ENCODE measurements at regions not wholly inside any gene's neighbourhood (a gene's known extent, or its start where the extent isn't known, plus 50 kb on each side); places are given as distances from the start of the nearest gene placed in this dataset.
"Not testable (repeated sequence)": the region's sequence is repeated elsewhere in the genome, so short reads cannot be mapped to it uniquely, and the experiment has no call there.

- DNase-seq = no peak
- WGBS, 2 donors = 67 to 85% methylated on average over 1 of the region's 1 CpG
- H3K27ac ChIP-seq = no peak overlapping the region
- TF ChIP-seq POLR2A (IDR thresholded peaks at IDR 0.05) = no peak
- TF ChIP-seq, protein P1, sequence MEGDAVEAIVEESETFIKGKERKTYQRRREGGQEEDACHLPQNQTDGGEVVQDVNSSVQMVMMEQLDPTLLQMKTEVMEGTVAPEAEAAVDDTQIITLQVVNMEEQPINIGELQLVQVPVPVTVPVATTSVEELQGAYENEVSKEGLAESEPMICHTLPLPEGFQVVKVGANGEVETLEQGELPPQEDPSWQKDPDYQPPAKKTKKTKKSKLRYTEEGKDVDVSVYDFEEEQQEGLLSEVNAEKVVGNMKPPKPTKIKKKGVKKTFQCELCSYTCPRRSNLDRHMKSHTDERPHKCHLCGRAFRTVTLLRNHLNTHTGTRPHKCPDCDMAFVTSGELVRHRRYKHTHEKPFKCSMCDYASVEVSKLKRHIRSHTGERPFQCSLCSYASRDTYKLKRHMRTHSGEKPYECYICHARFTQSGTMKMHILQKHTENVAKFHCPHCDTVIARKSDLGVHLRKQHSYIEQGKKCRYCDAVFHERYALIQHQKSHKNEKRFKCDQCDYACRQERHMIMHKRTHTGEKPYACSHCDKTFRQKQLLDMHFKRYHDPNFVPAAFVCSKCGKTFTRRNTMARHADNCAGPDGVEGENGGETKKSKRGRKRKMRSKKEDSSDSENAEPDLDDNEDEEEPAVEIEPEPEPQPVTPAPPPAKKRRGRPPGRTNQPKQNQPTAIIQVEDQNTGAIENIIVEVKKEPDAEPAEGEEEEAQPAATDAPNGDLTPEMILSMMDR (IDR thresholded peaks at IDR 0.05) = no peak
- intact Hi-C loops (cut with DNase I) = no loop called here
- H3K36me3 ChIP-seq = no peaks in the 10 kb centered on the region
- no peak overlapping the region for H3K4me3 ChIP-seq
- H3K9me3 ChIP-seq = no peaks in the 10 kb centered on the region
- no peaks in the 10 kb centered on the region for H3K27me3 ChIP-seq
- peaks cover 0 to 7% (median 0%) of the 10 kb centered on the region in 3 donors for H3K4me1 ChIP-seq
These were observed 66.7 kb upstream of the PPP1R12A start for GRCh38 chr12:80001562-80001961.

- intact Hi-C loops (cut with DNase I) = no loop called here
- WGBS, 2 donors = 0 to 48% methylated on average over 1 of the region's 1 CpG
- DNase-seq = no peak
- Histone ChIP-seq H3K4me3 (no peak overlapping the region), H3K4me1 (peaks cover 0 to 7% (median 0%) of the 10 kb centered on the region in 3 donors), H3K27ac (no peak overlapping the region), H3K9me3 (no peaks in the 10 kb centered on the region), H3K36me3 (no peaks in the 10 kb centered on the region), H3K27me3 (no peaks in the 10 kb centered on the region)
- TF ChIP-seq, protein P1 (IDR thresholded peaks at IDR 0.05) = no peak
- TF ChIP-seq POLR2A (IDR thresholded peaks at IDR 0.05) = no peak
These were observed 65.9 kb upstream of the PPP1R12A start for GRCh38 chr12:80000831-80001230.

GRCh38 chr12:79998554-79998953 is 63.7 kb upstream of the PPP1R12A start:
- intact Hi-C loops (cut with DNase I) = no loop called here
- H3K27ac ChIP-seq = peak overlapping the region in 3 of 4 donors; percentile 2 to 42 (median 14)
- no peaks in the 10 kb centered on the region for H3K27me3 ChIP-seq
- H3K4me3 ChIP-seq = no peak overlapping the region
- no peak for DNase-seq
- WGBS, 2 donors = 80 to 81% methylated on average over 1 of the region's 1 CpG
- no peaks in the 10 kb centered on the region for H3K9me3 ChIP-seq
- no peak for TF ChIP-seq POLR2A (IDR thresholded peaks at IDR 0.05)
- TF ChIP-seq, protein P1 (IDR thresholded peaks at IDR 0.05) = no peak
- peaks cover 0 to 7% (median 0%) of the 10 kb centered on the region in 3 donors for H3K4me1 ChIP-seq
- H3K36me3 ChIP-seq = no peaks in the 10 kb centered on the region

DNA sequence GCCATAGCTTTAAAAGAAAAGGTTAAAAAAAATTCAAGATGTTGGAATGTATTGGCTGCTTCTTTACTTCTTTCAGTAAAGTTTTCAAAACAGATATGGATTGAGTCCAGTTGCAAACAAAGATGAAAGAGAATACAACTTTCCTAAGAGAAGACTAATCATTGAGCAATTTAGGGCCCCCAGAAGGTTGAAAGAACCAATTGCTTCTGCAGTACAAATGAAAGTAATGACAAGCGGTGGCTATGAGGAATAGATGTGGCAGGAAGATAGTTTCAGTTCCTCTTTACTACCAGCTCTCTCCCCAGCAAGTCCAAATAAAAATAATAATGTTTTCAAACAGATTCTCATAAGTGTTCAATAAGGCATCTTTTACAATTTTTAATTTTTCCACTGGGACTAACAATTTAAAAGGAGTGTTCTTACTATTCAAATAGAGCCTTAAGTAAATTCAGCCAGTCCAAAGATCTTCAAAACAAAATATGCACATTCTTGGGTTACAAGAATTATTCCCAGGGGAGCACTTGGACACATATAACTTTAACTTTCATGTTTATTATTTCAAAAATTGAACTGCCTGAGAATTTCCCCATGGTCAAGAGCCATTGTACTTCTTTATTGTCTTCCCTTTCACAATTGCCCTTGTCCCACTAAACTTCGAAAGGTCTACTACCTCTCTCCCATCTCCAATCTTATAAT is 62.3 kb upstream of the PPP1R12A start:
- Histone ChIP-seq H3K4me3 (no peak overlapping the region), H3K36me3 (no peaks in the 10 kb centered on the region), H3K4me1 (peaks cover 0 to 7% (median 0%) of the 10 kb centered on the region in 3 donors), H3K9me3 (no peaks in the 10 kb centered on the region), H3K27ac (no peak overlapping the region), H3K27me3 (no peaks in the 10 kb centered on the region)
- intact Hi-C loops (cut with DNase I) = no loop called here
- WGBS, 2 donors = 72% methylated on average over 2 of the region's 2 CpGs
- no peak for DNase-seq
- no peak for TF ChIP-seq POLR2A (IDR thresholded peaks at IDR 0.05)
- TF ChIP-seq, protein P1 (IDR thresholded peaks at IDR 0.05) = no peak

DNA sequence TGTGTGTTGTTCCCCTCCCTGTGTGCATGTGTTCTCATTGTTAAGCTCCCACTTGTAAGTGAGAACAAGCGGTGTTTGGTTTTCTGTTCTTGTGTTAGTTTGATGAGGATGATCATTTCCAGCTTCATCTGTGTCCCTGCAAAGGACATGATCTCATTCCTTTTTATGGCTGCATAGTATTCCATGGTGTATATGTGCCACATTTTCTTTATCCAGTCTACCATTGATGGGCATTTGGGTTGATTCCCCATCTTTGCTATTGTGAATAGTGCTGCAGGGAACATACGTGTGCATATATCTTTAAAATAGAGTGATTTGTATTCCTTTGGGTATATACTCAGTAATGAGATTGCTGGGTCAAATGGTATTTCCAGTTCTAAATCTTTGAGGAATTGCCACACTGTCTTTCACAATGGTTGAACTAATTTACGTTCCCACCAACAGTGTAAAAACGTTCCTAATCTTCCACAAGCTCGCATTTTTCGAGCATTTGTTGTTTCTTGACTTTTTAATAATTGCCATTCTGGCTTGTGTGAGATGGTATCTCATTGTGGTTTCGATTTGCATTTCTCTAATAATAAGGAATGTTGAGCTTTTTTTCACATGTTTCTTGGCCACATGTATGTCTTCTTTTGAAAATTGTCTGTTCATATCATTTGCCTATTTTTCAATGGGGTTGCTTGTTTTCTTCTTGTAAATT is 60.6 kb upstream of the PPP1R12A start:
- H3K4me3 ChIP-seq; intact Hi-C loops (cut with DNase I); H3K27ac ChIP-seq; H3K27me3 ChIP-seq; H3K4me1 ChIP-seq; DNase-seq; H3K9me3 ChIP-seq; H3K36me3 ChIP-seq: not testable (repeated sequence)
- 80 to 82% methylated on average over 7 of the region's 7 CpGs for WGBS, 2 donors
